Cerebellar nuclear complex (tissue), 1 donor: ENCODE measurements at regions not wholly inside any gene's neighbourhood (a gene's known extent, or its start where the extent isn't known, plus 50 kb on each side); places are given as distances from the start of the nearest gene placed in this dataset.

Experiments used
- DNase-seq, 2 experiments: peaks; one replicate each; lab custom pipeline; 2025; lab: John Stamatoyannopoulos, UW

GRCh38 chr13:30031488-30031887 is 181.1 kb upstream of the UBL3 start:
- DNase-seq: no peak

GRCh38 chr13:30030141-30030750 is 179.8 kb upstream of the UBL3 start:
- DNase-seq: no peak

GRCh38 chr13:30027569-30028455 is 177.4 kb upstream of the UBL3 start:
- no peak for DNase-seq

- DNase-seq: no peak
Measured at GRCh38 chr13:30026909-30027308, 176.5 kb upstream of the UBL3 start.

- DNase-seq: no peak
Measured at GRCh38 chr13:30026093-30026492, 175.7 kb upstream of the UBL3 start.

- DNase-seq: no peak
Measured at GRCh38 chr13:30025351-30025750, 174.9 kb upstream of the UBL3 start.

- no peak for DNase-seq
Measured at GRCh38 chr13:30024125-30024865, 173.9 kb upstream of the UBL3 start.

- no peak for DNase-seq
Measured at GRCh38 chr13:30023196-30023895, 172.9 kb upstream of the UBL3 start.

- DNase-seq: no peak
Measured at GRCh38 chr13:30022796-30023195, 172.4 kb upstream of the UBL3 start.

GRCh38 chr13:30022256-30022655 is 171.8 kb upstream of the UBL3 start:
- no peak for DNase-seq

- DNase-seq: no peak
Measured at GRCh38 chr13:30021611-30022010, 171.2 kb upstream of the UBL3 start.

GRCh38 chr13:30020726-30021312 is 170.4 kb upstream of the UBL3 start:
- no peak for DNase-seq

- no peak for DNase-seq
Measured at GRCh38 chr13:30019648-30020626, 169.5 kb upstream of the UBL3 start.

- DNase-seq: no peak
Measured at GRCh38 chr13:30017880-30018279, 167.5 kb upstream of the UBL3 start.

- DNase-seq: no peak
Measured at GRCh38 chr13:30016398-30016797, 166.0 kb upstream of the UBL3 start.

GRCh38 chr13:30009411-30009810 is 159.0 kb upstream of the UBL3 start:
- no peak for DNase-seq

- no peak for DNase-seq
Measured at GRCh38 chr13:30006246-30006645, 155.8 kb upstream of the UBL3 start.

GRCh38 chr13:30004204-30004603 is 153.8 kb upstream of the UBL3 start:
- no peak for DNase-seq

- DNase-seq: no peak
Measured at GRCh38 chr13:30002577-30002976, 152.2 kb upstream of the UBL3 start.

- no peak for DNase-seq
Measured at GRCh38 chr13:30000370-30000765, 150.0 kb upstream of the UBL3 start.
